Psoas muscle (tissue), 7 donors: ENCODE measurements at regions not wholly inside any gene's neighbourhood (a gene's known extent, or its start where the extent isn't known, plus 50 kb on each side); places are given as distances from the start of the nearest gene placed in this dataset.

ENCODE experiments used
- ATAC-seq, 4 donors: fragments of 200-7000 bp; cut with Tn5 transposase; one replicate each; pipeline ENCODE4 v1.9.1; 2020; ENCODE audit warnings: moderate library complexity in 3 of 4, mild to moderate bottlenecking in 2 of 4
- DNase-seq, 2 donors: peaks; one replicate each; pipeline ENCODE4 v3.0.0-alpha.2; 2020
- H3K27ac ChIP-seq: fragments of 200-600 bp; one replicate; pipeline ENCODE4 v1.8.0; 2022
- H3K27me3 ChIP-seq, 3 donors: fragments of 200-600 bp in 1 of 3; one replicate each; pipeline versions ENCODE4 v1.6.1 to v1.8.0; 2013 to 2022; ENCODE audit warnings: low read length in 2 of 3, mild to moderate bottlenecking in 2 of 3, moderate library complexity in 1 of 3; ENCODE audit not compliant: insufficient read depth in 3 of 3
- H3K36me3 ChIP-seq, 2 donors: fragments of 200-600 bp in 1 of 2; one replicate each; pipeline versions ENCODE4 v1.6.1 to v1.8.0; 2013 to 2022; ENCODE audit warnings: low read depth in 1 of 2, mild to moderate bottlenecking in 1 of 2, moderate library complexity in 1 of 2; ENCODE audit not compliant: insufficient read depth in 1 of 2
- H3K4me1 ChIP-seq: fragments of 200-600 bp; one replicate; pipeline ENCODE4 v1.8.0; 2022
- H3K4me3 ChIP-seq: fragments of 200-600 bp; one replicate; pipeline ENCODE4 v1.8.0; 2022; ENCODE audit warnings: mild to moderate bottlenecking
- H3K9me3 ChIP-seq: fragments of 200-600 bp; one replicate; pipeline ENCODE4 v1.8.0; 2022
- WGBS, 3 donors: extraction: QIAGEN DNeasy Blood & Tissue Kit; methylation state at CpG; one replicate each; pipeline versions ENCODE4 v1.1.6 to v1.1.7; 2013; 5-methylcytosine and 5-hydroxymethylcytosine counted together
- intact Hi-C, 2 donors: fragments of 100-400 bp; cut with DNase I; formaldehyde crosslinking; loops; one replicate each; pipeline versions ENCODE4 v1.11.0 to v1.14.2; 2022
- TF ChIP-seq, protein P1 (sequence below): fragments of 200-600 bp; IDR thresholded peaks from one replicate; pipeline ENCODE4 v1.8.0; 2022; ENCODE audit warnings: antibody characterized with exemption
- donor health status: healthy with polysubstance abuse.
- donor health status: DM: no; HTN: no; CAD: no; lungs with moderate emphysema.
- donor health status: Bipolar disorder and iron deficiency.
- donor health status: healthy.
- donor health status: DM: yes; HTN: yes; CAD: no.
- donor health status: DM: no; HTN: no; CAD: no.
- donor health status: DM: yes; HTN: yes; CAD: no.

DNA sequence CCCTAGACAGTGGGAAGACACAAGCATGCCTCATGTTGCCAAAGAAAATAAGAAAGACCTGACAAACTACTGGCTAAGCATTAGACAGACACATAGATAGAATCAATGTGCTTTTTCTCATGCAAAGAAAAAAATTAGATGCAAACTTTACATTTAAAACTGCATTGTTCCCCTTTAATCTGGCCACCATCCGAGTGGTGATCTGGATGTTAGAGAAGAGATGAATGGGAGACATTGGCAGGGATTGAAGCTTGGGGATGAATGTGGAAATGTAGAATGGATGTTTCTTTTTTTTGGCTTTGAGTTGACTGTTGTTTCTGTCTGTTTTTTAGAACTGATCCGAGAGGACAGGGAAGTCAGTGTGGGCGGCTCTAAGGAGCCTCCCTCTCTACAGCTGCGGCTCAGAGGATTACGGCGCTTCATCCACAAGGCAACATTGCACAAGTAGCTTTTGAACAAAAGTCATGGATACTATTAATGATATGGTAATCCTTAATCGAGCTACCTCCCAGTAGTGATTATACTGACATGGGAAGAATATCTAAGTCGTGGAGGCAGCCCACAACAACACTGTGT, 53.0 kb downstream of the HELT start:
- Histone ChIP-seq H3K27me3 (no peaks in the 10 kb centered on the region), H3K4me1 (peaks cover 3% of the 10 kb centered on the region), H3K4me3 (no peak overlapping the region), H3K36me3 (no peaks in the 10 kb centered on the region), H3K27ac (no peak overlapping the region), H3K9me3 (no peaks in the 10 kb centered on the region)
- WGBS, 3 donors, result 61 to 67% (median 67%) methylated on average over 8 of the region's 8 CpGs
- DNase-seq, result no peak
- TF ChIP-seq, protein P1, sequence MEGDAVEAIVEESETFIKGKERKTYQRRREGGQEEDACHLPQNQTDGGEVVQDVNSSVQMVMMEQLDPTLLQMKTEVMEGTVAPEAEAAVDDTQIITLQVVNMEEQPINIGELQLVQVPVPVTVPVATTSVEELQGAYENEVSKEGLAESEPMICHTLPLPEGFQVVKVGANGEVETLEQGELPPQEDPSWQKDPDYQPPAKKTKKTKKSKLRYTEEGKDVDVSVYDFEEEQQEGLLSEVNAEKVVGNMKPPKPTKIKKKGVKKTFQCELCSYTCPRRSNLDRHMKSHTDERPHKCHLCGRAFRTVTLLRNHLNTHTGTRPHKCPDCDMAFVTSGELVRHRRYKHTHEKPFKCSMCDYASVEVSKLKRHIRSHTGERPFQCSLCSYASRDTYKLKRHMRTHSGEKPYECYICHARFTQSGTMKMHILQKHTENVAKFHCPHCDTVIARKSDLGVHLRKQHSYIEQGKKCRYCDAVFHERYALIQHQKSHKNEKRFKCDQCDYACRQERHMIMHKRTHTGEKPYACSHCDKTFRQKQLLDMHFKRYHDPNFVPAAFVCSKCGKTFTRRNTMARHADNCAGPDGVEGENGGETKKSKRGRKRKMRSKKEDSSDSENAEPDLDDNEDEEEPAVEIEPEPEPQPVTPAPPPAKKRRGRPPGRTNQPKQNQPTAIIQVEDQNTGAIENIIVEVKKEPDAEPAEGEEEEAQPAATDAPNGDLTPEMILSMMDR, result no peak
- intact Hi-C loops, result no loop called here
- ATAC-seq, result no peak

DNA sequence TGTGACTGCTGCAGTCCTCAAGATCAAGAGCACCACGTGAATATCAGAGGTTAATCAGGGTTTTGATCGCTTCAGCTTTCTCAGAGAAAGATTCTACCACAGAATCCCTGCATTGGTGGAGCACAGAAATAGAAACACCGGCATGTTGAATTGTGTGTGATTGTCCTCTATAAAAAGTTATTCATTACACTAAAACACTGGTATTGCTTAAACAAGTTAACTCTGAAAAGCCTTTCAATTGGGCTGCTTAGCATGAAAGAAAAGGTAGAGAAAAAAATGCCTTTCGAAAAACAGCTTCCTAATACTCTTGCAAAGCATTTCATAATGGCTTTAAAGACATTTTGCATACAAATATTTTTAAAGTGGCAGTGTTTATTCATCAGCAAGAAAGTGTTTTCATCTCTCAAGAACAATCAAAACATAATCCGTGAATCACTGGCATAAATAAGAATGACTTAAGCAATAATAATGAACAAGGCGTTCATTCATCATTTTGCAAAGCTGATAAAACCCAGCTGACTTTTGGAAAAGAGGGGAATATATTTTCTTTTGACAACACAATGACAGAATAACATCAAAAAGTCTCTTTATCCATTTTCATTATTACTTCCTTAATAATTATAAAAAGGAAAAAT, 61.1 kb downstream of the HELT start:
- H3K27ac ChIP-seq, result no peak overlapping the region
- H3K27me3 ChIP-seq, result no peaks in the 10 kb centered on the region
- no peaks in the 10 kb centered on the region for H3K4me1 ChIP-seq
- H3K4me3 ChIP-seq, result no peak overlapping the region
- H3K36me3 ChIP-seq, result no peaks in the 10 kb centered on the region
- intact Hi-C loops, result no loop called here
- no peaks in the 10 kb centered on the region for H3K9me3 ChIP-seq
- 63 to 72% (median 64%) methylated on average over 6 of the region's 6 CpGs for WGBS, 3 donors
- TF ChIP-seq, protein P1, result no peak
- no peak for DNase-seq
- ATAC-seq, result no peak

DNA sequence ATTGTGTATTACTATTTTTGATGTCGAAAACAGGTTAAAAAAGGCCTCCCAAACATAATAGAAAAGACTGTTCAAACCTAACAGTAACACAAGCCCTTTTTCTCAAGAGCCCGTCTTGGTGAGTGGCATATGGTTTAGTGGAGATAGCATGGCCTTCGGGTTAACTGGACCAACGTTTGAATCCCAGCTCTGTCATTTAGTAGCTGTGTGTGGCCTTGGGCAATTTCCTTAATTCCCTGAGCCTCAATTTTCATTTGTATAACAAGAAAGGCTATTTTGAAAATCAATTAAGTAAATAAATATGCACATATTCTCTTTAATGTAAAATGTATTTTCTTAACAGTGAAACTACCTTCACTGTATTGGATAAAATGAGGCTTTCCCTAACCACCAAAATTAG, 62.3 kb downstream of the HELT start:
- DNase-seq (no peak), ATAC-seq (no peak)
- H3K27me3 ChIP-seq, result no peaks in the 10 kb centered on the region
- TF ChIP-seq, protein P1, result no peak
- intact Hi-C loops, result no loop called here
- H3K27ac ChIP-seq, result no peak overlapping the region
- H3K9me3 ChIP-seq, result no peaks in the 10 kb centered on the region
- H3K4me1 ChIP-seq, result no peaks in the 10 kb centered on the region
- H3K36me3 ChIP-seq, result no peaks in the 10 kb centered on the region
- 69 to 76% (median 69%) methylated on average over 4 of the region's 4 CpGs for WGBS, 3 donors
- H3K4me3 ChIP-seq, result no peak overlapping the region

DNA sequence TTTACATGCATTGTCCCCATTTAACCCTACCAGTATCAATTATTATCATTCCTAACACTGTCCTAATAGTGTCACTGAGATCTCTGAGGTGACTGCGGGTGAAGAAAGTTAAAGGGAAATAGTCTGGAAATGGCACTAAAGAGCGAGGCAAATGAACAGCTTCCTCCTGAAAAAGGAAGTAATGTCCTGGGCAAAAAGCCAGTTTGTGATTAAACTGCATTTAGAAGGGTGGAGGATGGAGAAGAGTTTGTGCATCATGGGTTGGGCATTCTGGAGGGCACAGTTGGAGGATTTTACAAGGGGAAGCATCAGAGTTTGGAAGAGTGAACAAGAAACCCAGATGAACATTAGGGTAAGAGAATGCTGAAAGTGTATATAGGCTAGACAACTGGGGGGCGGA, 60.5 kb upstream of the SLC25A4 start:
- Histone ChIP-seq H3K27me3 (no peaks in the 10 kb centered on the region), H3K36me3 (no peaks in the 10 kb centered on the region), H3K4me1 (no peaks in the 10 kb centered on the region), H3K27ac (no peak overlapping the region), H3K9me3 (no peaks in the 10 kb centered on the region), H3K4me3 (no peak overlapping the region)
- ATAC-seq, result no peak
- intact Hi-C loops, result no loop called here
- WGBS, 3 donors, result 68 to 73% (median 73%) methylated on average over 3 of the region's 3 CpGs
- TF ChIP-seq, protein P1, result no peak
- no peak for DNase-seq

DNA sequence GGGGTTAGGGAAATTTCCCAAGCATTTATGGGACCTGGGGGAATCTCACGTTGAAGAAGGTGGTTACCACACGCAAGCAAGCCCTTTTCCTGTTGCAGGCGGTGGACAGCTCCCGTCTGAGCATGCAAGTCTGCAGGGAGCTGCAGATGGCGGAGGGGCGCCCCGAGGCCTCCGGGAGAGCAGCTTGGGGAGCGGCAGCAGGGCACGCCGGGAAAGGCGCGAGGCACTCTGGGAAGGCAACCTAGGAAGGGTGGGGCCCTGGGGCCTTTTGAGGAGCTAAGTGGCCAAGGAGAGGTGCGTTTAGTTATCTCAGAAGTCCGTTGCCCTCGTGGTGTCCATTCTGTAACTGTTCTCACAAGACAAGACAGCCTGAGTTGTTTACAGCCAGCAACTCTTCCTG, 57.0 kb upstream of the SLC25A4 start:
- TF ChIP-seq, protein P1, result no peak
- WGBS, 3 donors, result 32 to 55% (median 50%) methylated on average over 5 to 16 of the region's 16 CpGs
- Histone ChIP-seq H3K36me3 (no peaks in the 10 kb centered on the region), H3K9me3 (no peaks in the 10 kb centered on the region), H3K27ac (no peak overlapping the region), H3K4me1 (no peaks in the 10 kb centered on the region), H3K27me3 (no peaks in the 10 kb centered on the region), H3K4me3 (no peak overlapping the region)
- ATAC-seq (no peak), DNase-seq (no peak)
- intact Hi-C loops, result no loop called here
